ENCODE measurements at regions not wholly inside any gene's neighbourhood (a gene's known extent, or its start where the extent isn't known, plus 50 kb on each side); places are given as distances from the start of the nearest gene placed in this dataset.

GRCh38 chr15:27601239-27601960 lies 497.7 kb downstream of the OCA2 start (continued):
- TF ChIP-seq USF2 (IDR thresholded peaks at IDR 0.05; ENCODE audit: borderline replicate concordance, low read depth, low read length): no peak
- TF ChIP-seq RCOR1 (IDR thresholded peaks at IDR 0.05; ENCODE audit: low read length): no peak
- no peak for TF ChIP-seq SMC3 (IDR thresholded peaks at IDR 0.05; ENCODE audit: low read depth, low read length)

- Histone ChIP-seq H3K9ac (no peak overlapping the region), H3K79me2 (ENCODE audit: insufficient read depth) (no peaks in the 10 kb centered on the region), H3F3A (replicated peaks; ENCODE audit: insufficient read depth) (no peaks in the 10 kb centered on the region), H3K4me2 (no peak overlapping the region), H3K9me3 (no peaks in the 10 kb centered on the region), H3K9me2 (no peaks in the 10 kb centered on the region), H3K4me3 (ENCODE audit: low read depth in 2 of 2, low read length in 1 of 2) (no peak overlapping the region), H2AFZ (ENCODE audit: low read depth) (no peak overlapping the region), H4K20me1 (ENCODE audit: insufficient read depth) (no peaks in the 10 kb centered on the region), H3K27ac (ENCODE audit: low read depth in 2 of 2, low read length in 1 of 2) (no peak overlapping the region), H3K27me3 (ENCODE audit: insufficient read depth) (no peaks in the 10 kb centered on the region), H3K4me1 (ENCODE audit: control insufficient read depth in 1 of 2, insufficient read depth in 2 of 2, low read depth in 1 of 2, low read length in 1 of 2) (no peaks in the 10 kb centered on the region), H3K36me3 (replicated peaks in 1 of 2; ENCODE audit: control insufficient read depth in 1 of 2, insufficient read depth in 2 of 2, low read length in 1 of 2) (no peaks in the 10 kb centered on the region)
- TF ChIP-seq USF1 (IDR thresholded peaks at IDR 0.05; ENCODE audit: borderline replicate concordance, low read depth) (no peak), TCF12 (IDR thresholded peaks at IDR 0.05) (no peak), REST (IDR thresholded peaks at IDR 0.05; ENCODE audit: low read depth, low read length) (no peak), CTCF (IDR thresholded peaks at IDR 0.05) (no peak), NFIC (IDR thresholded peaks at IDR 0.05; ENCODE audit: borderline replicate concordance) (no peak), MAX (IDR thresholded peaks at IDR 0.05; ENCODE audit: low read depth) (no peak), PBX3 (IDR thresholded peaks at IDR 0.05) (no peak), CHD2 (IDR thresholded peaks at IDR 0.05; ENCODE audit: low read length, partially characterized antibody) (no peak), MEF2A (IDR thresholded peaks at IDR 0.05; ENCODE audit: borderline replicate concordance, low read depth) (no peak), YY1 (IDR thresholded peaks at IDR 0.05; ENCODE audit: low read depth) (no peak), RXRA (IDR thresholded peaks at IDR 0.05; ENCODE audit: borderline replicate concordance, low read depth) (no peak), ELF1 (IDR thresholded peaks at IDR 0.05) (no peak), RCOR1 (IDR thresholded peaks at IDR 0.05; ENCODE audit: low read length) (no peak), GATA2 (CRISPR knock-in tag; IDR thresholded peaks at IDR 0.05) (no peak), MXI1 (IDR thresholded peaks at IDR 0.05; ENCODE audit: low read depth, low read length) (no peak), SMC3 (IDR thresholded peaks at IDR 0.05; ENCODE audit: low read depth, low read length) (no peak)
- WGBS (ENCODE audit: low lambda C conversion rate): 61% methylated on average over 8 of the region's 8 CpGs
- CTCF ChIA-PET: no interaction called here
- DNase-seq: no peak
- POLR2A ChIA-PET: no interaction called here
These were observed 500.1 kb downstream of the OCA2 start for GRCh38 chr15:27599034-27599433.
